NCI-H1694 (cell line): ENCODE measurements at regions not wholly inside any gene's neighbourhood (a gene's known extent, or its start where the extent isn't known, plus 50 kb on each side); places are given as distances from the start of the nearest gene placed in this dataset.

ENCODE experiments used
- DNase-seq: peaks from one replicate; lab custom pipeline; 2025; lab: John Stamatoyannopoulos, UW

- DNase-seq, result no peak
Observed at GRCh38 chr17:73987395-73987794, 216.1 kb upstream of the RPL38 start.

- DNase-seq, result no peak
Observed at GRCh38 chr17:73987845-73988509, 215.5 kb upstream of the RPL38 start.

GRCh38 chr17:73989671-73990070 is 213.8 kb upstream of the RPL38 start:
- no peak for DNase-seq

- DNase-seq, result no peak
Observed at GRCh38 chr17:73990290-73990689, 213.2 kb upstream of the RPL38 start.

GRCh38 chr17:73991260-73991659 is 212.2 kb upstream of the RPL38 start:
- DNase-seq, result no peak

- no peak for DNase-seq
Observed at GRCh38 chr17:73994946-73995345, 208.5 kb upstream of the RPL38 start.

- DNase-seq, result no peak
Observed at GRCh38 chr17:73997059-73997458, 206.4 kb upstream of the RPL38 start.

- no peak for DNase-seq
Observed at GRCh38 chr17:73998249-73998648, 205.2 kb upstream of the RPL38 start.

- peak; percentile 29 for DNase-seq
Observed at GRCh38 chr17:73998653-73999645, 204.5 kb upstream of the RPL38 start.

GRCh38 chr17:74001145-74001544 is 202.3 kb upstream of the RPL38 start:
- DNase-seq, result no peak

- DNase-seq, result no peak
Observed at GRCh38 chr17:74002241-74002640, 201.2 kb upstream of the RPL38 start.

GRCh38 chr17:74004056-74004455 is 199.4 kb upstream of the RPL38 start:
- no peak for DNase-seq

- DNase-seq, result no peak
Observed at GRCh38 chr17:74005790-74006189, 197.7 kb upstream of the RPL38 start.

GRCh38 chr17:74006371-74006770 is 197.1 kb upstream of the RPL38 start:
- no peak for DNase-seq

- peak; percentile 12 for DNase-seq
Observed at GRCh38 chr17:74008196-74008595, 195.3 kb upstream of the RPL38 start.

- no peak for DNase-seq
Observed at GRCh38 chr17:74009056-74009625, 194.3 kb upstream of the RPL38 start.

GRCh38 chr17:74010903-74011302 is 192.6 kb upstream of the RPL38 start:
- DNase-seq, result no peak

GRCh38 chr17:74011966-74012365 is 191.5 kb upstream of the RPL38 start:
- DNase-seq, result peak; percentile 96

GRCh38 chr17:74012465-74012864 is 191.0 kb upstream of the RPL38 start:
- peak; percentile 26 for DNase-seq

GRCh38 chr17:74015316-74015715 is 188.2 kb upstream of the RPL38 start:
- DNase-seq, result no peak

- peak; percentile 96 for DNase-seq
Observed at GRCh38 chr17:74015990-74016389, 187.5 kb upstream of the RPL38 start.

GRCh38 chr17:74016461-74016860 is 187.0 kb upstream of the RPL38 start:
- peak; percentile 24 for DNase-seq

- DNase-seq, result no peak
Observed at GRCh38 chr17:74017466-74017865, 186.0 kb upstream of the RPL38 start.
